Testis (tissue), 2 donors: ENCODE measurements at regions not wholly inside any gene's neighbourhood (a gene's known extent, or its start where the extent isn't known, plus 50 kb on each side); places are given as distances from the start of the nearest gene placed in this dataset.
"Not testable (repeated sequence)": the region's sequence is repeated elsewhere in the genome, so short reads cannot be mapped to it uniquely, and the experiment has no call there.

Source experiments
- DNase-seq: peaks from one replicate; pipeline ENCODE4 v3.0.0-alpha.2; 2019
- H3K27ac ChIP-seq, 2 donors: fragments of 200-600 bp; sonication (generic); one replicate each; pipeline ENCODE4 v1.5.1; 2019
- H3K27me3 ChIP-seq: fragments of 200-600 bp; sonication (generic); one replicate; pipeline ENCODE4 v1.5.1; 2019
- H3K36me3 ChIP-seq: fragments of 200-600 bp; sonication (generic); one replicate; pipeline ENCODE4 v1.5.1; 2017; ENCODE audit warnings: low read depth; ENCODE audit errors: missing control alignments
- H3K4me1 ChIP-seq: fragments of 200-600 bp; sonication (generic); one replicate; pipeline ENCODE4 v1.5.1; 2019
- H3K4me3 ChIP-seq, 2 donors: fragments of 200-600 bp; sonication (generic); one replicate each; pipeline ENCODE4 v1.5.1; 2017 to 2019
- H3K9me3 ChIP-seq: fragments of 200-600 bp; sonication (generic); one replicate; pipeline ENCODE4 v1.5.1; 2017
- CTCF ChIP-seq, 3 experiments: fragments of 450-650 bp in 2 of 3; fragments of 200-600 bp in 1 of 3; sonication (generic) in 1 of 3; IDR thresholded peaks; one replicate each; pipeline ENCODE4 v1.5.1; 2016 to 2019; ENCODE audit warnings: antibody characterized with exemption in 3 of 3, mild to moderate bottlenecking in 2 of 3, moderate library complexity in 1 of 3
- POLR2A ChIP-seq: fragments of 450-650 bp; IDR thresholded peaks from one replicate; pipeline ENCODE4 v1.6.1; 2017; ENCODE audit warnings: antibody characterized with exemption, mild to moderate bottlenecking, moderate library complexity
- WGBS, 2 donors: methylation state at CpG; one replicate each; pipeline ENCODE4 v1.1.5; 2018; 5-methylcytosine and 5-hydroxymethylcytosine counted together
- intact Hi-C: fragments of 100-400 bp; cut with DNase I; formaldehyde crosslinking; loops from one replicate; pipeline ENCODE4 v1.15.1; 2023; ENCODE audit warnings: low total_unique reads

- H3K27me3 ChIP-seq = no peaks in the 10 kb centered on the region
- no peak overlapping the region for H3K27ac ChIP-seq
- TF ChIP-seq CTCF (IDR thresholded peaks at IDR 0.05) (no peak), POLR2A (no peak)
- WGBS, 2 donors = 85 to 88% methylated on average over 18 of the region's 18 CpGs
- peaks cover 18% of the 10 kb centered on the region for H3K4me1 ChIP-seq
- intact Hi-C loops = no loop called here
- no peak overlapping the region for H3K4me3 ChIP-seq
- DNase-seq = no peak
- no peaks in the 10 kb centered on the region for H3K36me3 ChIP-seq
- H3K9me3 ChIP-seq = no peaks in the 10 kb centered on the region
Measured at GRCh38 chr20:47982574-47983360, 197.5 kb upstream of the SULF2 start.

- intact Hi-C loops = no loop called here
- 71 to 75% methylated on average over 6 of the region's 6 CpGs for WGBS, 2 donors
- Histone ChIP-seq H3K9me3 (no peaks in the 10 kb centered on the region), H3K4me3 (no peak overlapping the region), H3K27ac (no peak overlapping the region), H3K36me3 (no peaks in the 10 kb centered on the region), H3K4me1 (peaks cover 20% of the 10 kb centered on the region), H3K27me3 (no peaks in the 10 kb centered on the region)
- DNase-seq = no peak
- TF ChIP-seq CTCF (IDR thresholded peaks at IDR 0.05) (no peak), POLR2A (no peak)
Measured at GRCh38 chr20:47981222-47981621, 195.9 kb upstream of the SULF2 start.

GRCh38 chr20:47980336-47981177 is 195.3 kb upstream of the SULF2 start:
- no peak for DNase-seq
- no peak overlapping the region for H3K4me3 ChIP-seq
- peak overlapping the region in 1 of 2 donors; percentile 24 for H3K27ac ChIP-seq
- H3K9me3 ChIP-seq = no peaks in the 10 kb centered on the region
- 87 to 93% methylated on average over 10 of the region's 10 CpGs for WGBS, 2 donors
- H3K4me1 ChIP-seq = peaks cover 20% of the 10 kb centered on the region
- no peaks in the 10 kb centered on the region for H3K36me3 ChIP-seq
- no peaks in the 10 kb centered on the region for H3K27me3 ChIP-seq
- no peak for TF ChIP-seq CTCF (IDR thresholded peaks at IDR 0.05)
- no peak for TF ChIP-seq POLR2A
- intact Hi-C loops = no loop called here

- H3K9me3 ChIP-seq, H3K36me3 ChIP-seq, intact Hi-C loops, H3K4me3 ChIP-seq, H3K27me3 ChIP-seq: not testable (repeated sequence)
- WGBS, 2 donors = 33 to 48% methylated on average over 10 to 11 of the region's 11 CpGs
- H3K4me1 ChIP-seq = peaks cover 20% of the 10 kb centered on the region
- H3K27ac ChIP-seq = peak overlapping the region; percentile 24 to 39
- peak; percentile 85 for DNase-seq
Measured at GRCh38 chr20:47979361-47980095, 194.2 kb upstream of the SULF2 start.

- H3K27ac ChIP-seq, H3K9me3 ChIP-seq, H3K36me3 ChIP-seq, intact Hi-C loops, H3K4me3 ChIP-seq, DNase-seq, H3K27me3 ChIP-seq: not testable (repeated sequence)
- WGBS, 2 donors = 51 to 83% methylated on average over 4 to 7 of the region's 19 CpGs
- peaks cover 20% of the 10 kb centered on the region for H3K4me1 ChIP-seq
Measured at GRCh38 chr20:47978428-47979120, 193.3 kb upstream of the SULF2 start.

GRCh38 chr20:47977789-47978252 is 192.5 kb upstream of the SULF2 start:
- intact Hi-C loops, H3K4me3 ChIP-seq, H3K36me3 ChIP-seq, H3K27me3 ChIP-seq, H3K9me3 ChIP-seq: not testable (repeated sequence)
- peak overlapping the region in 1 of 2 donors; percentile 44 for H3K27ac ChIP-seq
- 50 to 81% methylated on average over 7 to 8 of the region's 8 CpGs for WGBS, 2 donors
- peaks cover 20% of the 10 kb centered on the region for H3K4me1 ChIP-seq
- DNase-seq = peak; percentile 31

- H3K9me3 ChIP-seq = not testable (repeated sequence)
Measured at GRCh38 chr20:47977017-47977788, 191.9 kb upstream of the SULF2 start.

More at GRCh38 chr20:47977017-47977788, 191.9 kb upstream of the SULF2 start:
- H3K4me3 ChIP-seq, intact Hi-C loops, H3K36me3 ChIP-seq, DNase-seq, H3K27me3 ChIP-seq: not testable (repeated sequence)
- Histone ChIP-seq H3K27ac (peak overlapping the region in 1 of 2 donors; percentile 44), H3K4me1 (peaks cover 20% of the 10 kb centered on the region)
- 88 to 89% methylated on average over 19 to 20 of the region's 20 CpGs for whole genome bisulfite sequencing, 2 donors
